Ovary (tissue), 3 donors: ENCODE measurements at regions not wholly inside any gene's neighbourhood (a gene's known extent, or its start where the extent isn't known, plus 50 kb on each side); places are given as distances from the start of the nearest gene placed in this dataset.
"Not testable (repeated sequence)": the region's sequence is repeated elsewhere in the genome, so short reads cannot be mapped to it uniquely, and the experiment has no call there.

Experiments used
- CTCF ChIP-seq, 3 donors: fragments of 450-650 bp in 2 of 3; fragments of 200-600 bp in 1 of 3; IDR thresholded peaks; one replicate each; pipeline versions ENCODE4 v1.5.1 to v1.8.0; 2016 to 2022; ENCODE audit warnings: antibody characterized with exemption in 3 of 3, mild to moderate bottlenecking in 1 of 3
- EP300 ChIP-seq: sonication (generic); formaldehyde crosslinking; IDR thresholded peaks from one replicate; pipeline ENCODE4 v1.6.1; 2017; ENCODE audit warnings: antibody characterized with exemption
- POLR2A ChIP-seq: fragments of 450-650 bp; IDR thresholded peaks from one replicate; pipeline ENCODE4 v1.6.1; 2017; ENCODE audit warnings: antibody characterized with exemption, mild to moderate bottlenecking, moderate library complexity
- donor health status: DM: no; HTN: no; CAD: no.

DNA sequence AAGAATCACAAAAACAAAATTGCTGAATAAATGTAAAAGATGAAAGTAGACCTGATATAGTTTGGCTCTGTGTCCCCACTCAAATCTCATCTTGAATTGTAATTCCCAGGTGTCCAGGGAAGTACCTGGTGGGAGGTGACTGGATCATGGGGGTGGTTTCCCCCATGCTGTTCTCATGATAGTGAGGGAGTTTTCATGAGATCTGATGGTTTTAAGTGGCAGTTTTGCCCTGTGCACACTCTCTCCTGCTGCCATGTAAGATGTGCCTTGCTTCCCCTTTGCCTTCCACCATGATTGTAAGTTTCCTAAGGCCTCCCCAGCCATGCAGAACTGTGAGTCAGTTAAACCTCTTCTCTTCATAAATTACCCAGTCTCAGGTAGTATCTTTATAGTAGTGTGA lies 128.7 kb upstream of the SERPINE2 start:
- not testable (repeated sequence) for TF ChIP-seq CTCF (IDR thresholded peaks at IDR 0.05); POLR2A; EP300
